Right hindlimb (tissue), 1 donor: ENCODE measurements at regions not wholly inside any gene's neighbourhood (a gene's known extent, or its start where the extent isn't known, plus 50 kb on each side); places are given as distances from the start of the nearest gene placed in this dataset.
"Not testable (repeated sequence)": the region's sequence is repeated elsewhere in the genome, so short reads cannot be mapped to it uniquely, and the experiment has no call there.

Experiments used
- DNase-seq: peaks from one replicate; pipeline ENCODE4 v3.0.0-alpha.2; 2018

GRCh38 chr3:69647081-69647480, 92.2 kb upstream of the MITF start:
- DNase-seq = no peak

GRCh38 chr3:69646287-69647067, 92.8 kb upstream of the MITF start:
- DNase-seq = no peak

- no peak for DNase-seq
Observed at GRCh38 chr3:69642606-69643005, 96.7 kb upstream of the MITF start.

- DNase-seq = no peak
Observed at GRCh38 chr3:69639851-69640250, 99.4 kb upstream of the MITF start.

- DNase-seq = no peak
Observed at GRCh38 chr3:69628951-69629350, 110.3 kb upstream of the MITF start.

GRCh38 chr3:69613286-69613685, 126.0 kb upstream of the MITF start:
- DNase-seq = no peak

GRCh38 chr3:69612791-69613190, 126.5 kb upstream of the MITF start:
- DNase-seq = no peak

- DNase-seq = not testable (repeated sequence)
Observed at GRCh38 chr3:69609566-69609965, 129.7 kb upstream of the MITF start.

GRCh38 chr3:69607466-69608305, 131.6 kb upstream of the MITF start:
- no peak for DNase-seq

GRCh38 chr3:69605867-69606266, 133.4 kb upstream of the MITF start:
- DNase-seq = no peak

GRCh38 chr3:69604735-69605450, 134.4 kb upstream of the MITF start:
- DNase-seq = no peak

- no peak for DNase-seq
Observed at GRCh38 chr3:69602112-69602511, 137.2 kb upstream of the MITF start.

GRCh38 chr3:69594286-69594685, 145.0 kb upstream of the MITF start:
- DNase-seq = no peak

GRCh38 chr3:69591164-69591736, 148.0 kb upstream of the MITF start:
- no peak for DNase-seq

GRCh38 chr3:69590111-69590510, 149.2 kb upstream of the MITF start:
- DNase-seq = no peak

GRCh38 chr3:69588170-69588569, 151.1 kb upstream of the MITF start:
- DNase-seq = no peak

- no peak for DNase-seq
Observed at GRCh38 chr3:69585472-69585871, 153.8 kb upstream of the MITF start.

- no peak for DNase-seq
Observed at GRCh38 chr3:69582044-69582443, 157.2 kb upstream of the MITF start.

GRCh38 chr3:69579306-69580041, 159.8 kb upstream of the MITF start:
- peak; percentile 30 for DNase-seq

GRCh38 chr3:69569520-69569919, 169.7 kb upstream of the MITF start:
- DNase-seq = no peak

GRCh38 chr3:69568951-69569350, 170.3 kb upstream of the MITF start:
- DNase-seq = no peak

GRCh38 chr3:69568458-69568857, 170.8 kb upstream of the MITF start:
- DNase-seq = no peak

- no peak for DNase-seq
Observed at GRCh38 chr3:69567710-69568052, 171.6 kb upstream of the MITF start.
